Stomach (tissue), 4 donors: ENCODE measurements at regions not wholly inside any gene's neighbourhood (a gene's known extent, or its start where the extent isn't known, plus 50 kb on each side); places are given as distances from the start of the nearest gene placed in this dataset.

Experiments used
- EP300 ChIP-seq: sonication (generic); formaldehyde crosslinking; IDR thresholded peaks from one replicate; pipeline ENCODE4 v1.6.1; 2017; ENCODE audit warnings: antibody characterized with exemption
- POLR2A ChIP-seq, 4 donors: fragments of 450-650 bp; IDR thresholded peaks; one replicate each; pipeline ENCODE4 v1.6.1; 2016; ENCODE audit warnings: antibody characterized with exemption in 4 of 4, control low read depth in 2 of 4, mild to moderate bottlenecking in 1 of 4, moderate library complexity in 1 of 4
- POLR2AphosphoS5 ChIP-seq, 3 donors: sonication (generic); formaldehyde crosslinking; IDR thresholded peaks; one replicate each; pipeline ENCODE4 v1.6.1; 2016; ENCODE audit warnings: antibody characterized with exemption in 3 of 3
- TF ChIP-seq, protein P1 (sequence below), 7 experiments: fragments of 450-650 bp in 4 of 7; fragments of 200-600 bp in 3 of 7; sonication (generic) in 3 of 7; IDR thresholded peaks; one replicate each; pipeline ENCODE4 v1.5.1; 2016 to 2019; ENCODE audit warnings: antibody characterized with exemption in 7 of 7, control low read depth in 2 of 7, mild to moderate bottlenecking in 1 of 7

DNA sequence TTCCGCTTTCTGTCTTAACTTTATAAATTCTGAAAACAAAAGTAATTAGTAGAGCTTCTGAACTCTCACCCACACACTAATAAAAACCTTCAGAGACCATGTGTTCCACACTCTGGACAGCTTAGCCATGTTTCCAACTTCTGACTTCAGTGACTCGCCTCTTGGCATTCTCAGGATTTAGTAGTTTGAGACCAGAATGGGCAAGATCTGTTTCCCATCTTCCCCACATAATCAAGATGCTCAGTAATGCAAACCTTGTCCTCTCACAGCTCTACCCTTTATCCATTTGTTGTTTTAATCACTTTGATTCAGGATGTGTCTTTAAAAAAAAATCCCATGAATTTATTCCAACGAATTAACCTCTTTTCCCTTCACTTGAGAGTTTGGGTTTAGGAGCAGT lies 166.6 kb upstream of the SLC24A5 start:
- TF ChIP-seq POLR2A (IDR thresholded peaks at IDR 0.05) (no peak), POLR2AphosphoS5 (IDR thresholded peaks at IDR 0.05) (no peak), EP300 (no peak)
- TF ChIP-seq, protein P1, sequence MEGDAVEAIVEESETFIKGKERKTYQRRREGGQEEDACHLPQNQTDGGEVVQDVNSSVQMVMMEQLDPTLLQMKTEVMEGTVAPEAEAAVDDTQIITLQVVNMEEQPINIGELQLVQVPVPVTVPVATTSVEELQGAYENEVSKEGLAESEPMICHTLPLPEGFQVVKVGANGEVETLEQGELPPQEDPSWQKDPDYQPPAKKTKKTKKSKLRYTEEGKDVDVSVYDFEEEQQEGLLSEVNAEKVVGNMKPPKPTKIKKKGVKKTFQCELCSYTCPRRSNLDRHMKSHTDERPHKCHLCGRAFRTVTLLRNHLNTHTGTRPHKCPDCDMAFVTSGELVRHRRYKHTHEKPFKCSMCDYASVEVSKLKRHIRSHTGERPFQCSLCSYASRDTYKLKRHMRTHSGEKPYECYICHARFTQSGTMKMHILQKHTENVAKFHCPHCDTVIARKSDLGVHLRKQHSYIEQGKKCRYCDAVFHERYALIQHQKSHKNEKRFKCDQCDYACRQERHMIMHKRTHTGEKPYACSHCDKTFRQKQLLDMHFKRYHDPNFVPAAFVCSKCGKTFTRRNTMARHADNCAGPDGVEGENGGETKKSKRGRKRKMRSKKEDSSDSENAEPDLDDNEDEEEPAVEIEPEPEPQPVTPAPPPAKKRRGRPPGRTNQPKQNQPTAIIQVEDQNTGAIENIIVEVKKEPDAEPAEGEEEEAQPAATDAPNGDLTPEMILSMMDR (IDR thresholded peaks at IDR 0.05) = no peak
